ENCODE measurements at regions not wholly inside any gene's neighbourhood (a gene's known extent, or its start where the extent isn't known, plus 50 kb on each side); places are given as distances from the start of the nearest gene placed in this dataset.

DNA sequence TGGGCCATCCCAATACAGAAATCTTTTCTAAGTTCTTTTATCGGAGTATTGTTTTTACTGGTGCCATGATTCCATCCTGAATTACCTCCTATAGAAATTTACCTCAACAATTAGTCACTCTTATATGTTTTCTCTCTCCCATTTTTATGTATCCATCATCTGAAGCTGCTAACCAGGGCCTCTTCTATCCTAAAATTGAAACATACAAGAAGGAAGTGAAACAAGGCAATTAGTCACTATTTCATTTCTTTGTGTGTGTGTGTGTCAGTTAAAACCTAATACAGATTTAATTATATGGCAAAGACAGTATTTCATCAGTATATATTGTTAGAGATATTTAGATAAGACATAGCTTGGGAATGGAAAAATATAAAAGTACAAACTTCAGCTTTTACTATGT lies 148.4 kb upstream of the AHR start:
- no peak for DNase-seq (ENCODE audit: low spot score in 2 of 2)
- no peak for FAIRE-seq

DNA sequence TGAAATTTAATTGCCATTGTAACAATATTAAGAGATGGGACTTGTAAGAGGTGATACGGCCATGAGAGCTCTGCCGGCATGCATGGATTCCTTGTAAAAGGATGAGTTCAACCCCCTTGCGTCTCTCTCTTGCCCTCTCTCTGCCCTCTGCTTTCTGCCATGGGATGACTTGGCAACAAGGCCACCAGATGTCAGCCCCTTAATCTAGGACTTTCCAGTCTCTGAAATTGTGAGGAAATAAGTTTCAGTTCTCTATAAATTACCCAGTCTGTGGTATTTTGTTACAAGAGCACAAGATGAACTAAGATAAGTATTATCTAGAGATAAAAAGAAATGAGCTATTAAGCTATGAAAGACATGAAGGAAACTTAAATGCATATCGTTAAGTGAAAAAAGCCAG lies 145.7 kb upstream of the AHR start:
- FAIRE-seq: no peak

DNA sequence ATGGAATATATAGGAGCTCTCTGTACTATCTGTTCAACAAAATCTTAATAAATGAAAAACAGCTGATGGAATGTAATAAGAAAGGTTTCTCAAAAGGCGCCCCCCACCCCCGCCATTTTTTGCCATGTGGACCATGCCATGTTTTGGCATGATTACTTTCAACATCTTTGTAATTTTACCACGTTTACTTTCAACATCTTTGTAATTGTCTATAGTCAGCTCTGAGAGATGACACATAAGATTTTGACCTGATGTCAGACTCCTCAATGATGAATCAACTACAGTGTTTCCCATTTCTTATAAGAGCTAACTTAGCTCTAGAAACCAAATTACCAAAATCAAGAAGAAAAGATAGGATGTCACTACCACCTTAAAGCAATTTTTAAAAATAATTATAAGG lies 144.9 kb upstream of the AHR start:
- FAIRE-seq: no peak

More for the DNA sequence above, 145.7 kb upstream of the AHR start:
- DNase-seq (ENCODE audit: low spot score in 2 of 2): no peak

DNA sequence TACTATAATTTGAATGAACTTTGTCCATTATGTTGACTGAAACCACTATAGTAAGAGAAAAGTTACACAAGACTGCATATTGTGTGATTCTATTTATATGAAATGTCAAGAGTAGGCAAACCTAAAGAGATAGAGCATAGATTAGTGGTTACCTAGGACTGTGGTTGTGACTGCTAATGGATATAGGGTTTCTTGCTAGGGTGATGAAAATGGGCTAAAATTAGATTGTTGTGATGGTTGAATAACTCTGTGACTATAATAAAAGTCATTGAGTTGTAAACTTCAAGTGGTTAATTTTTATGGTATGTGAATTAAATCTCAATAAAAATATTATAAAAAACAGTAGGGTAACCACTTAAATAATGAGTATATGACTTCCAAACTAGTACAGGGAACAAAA lies 142.9 kb upstream of the AHR start:
- DNase-seq (ENCODE audit: low spot score in 2 of 2) (no peak), FAIRE-seq (no peak)

More for the DNA sequence above, 144.9 kb upstream of the AHR start:
- DNase-seq (ENCODE audit: low spot score in 2 of 2): no peak

DNA sequence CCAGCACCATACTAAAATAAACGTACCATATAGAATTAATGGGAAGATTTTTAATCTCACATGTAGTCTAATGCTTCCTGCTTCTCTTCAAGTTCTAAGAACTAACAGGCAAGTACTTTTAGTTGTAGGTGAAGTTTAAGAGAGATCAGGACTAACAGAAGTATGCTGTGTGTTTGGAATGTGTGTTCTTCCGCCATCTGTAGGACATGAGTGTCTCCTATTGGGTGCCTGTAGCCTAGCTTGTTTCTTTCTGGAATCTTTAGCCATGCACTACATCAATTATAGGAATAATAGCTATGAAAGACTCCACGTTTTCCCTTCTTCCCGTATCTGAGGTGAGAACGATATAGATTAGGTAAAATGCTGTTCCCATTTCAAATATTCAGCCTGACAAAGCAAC lies 140.2 kb upstream of the AHR start:
- DNase-seq (ENCODE audit: low spot score in 2 of 2) (no peak), FAIRE-seq (no peak)

DNA sequence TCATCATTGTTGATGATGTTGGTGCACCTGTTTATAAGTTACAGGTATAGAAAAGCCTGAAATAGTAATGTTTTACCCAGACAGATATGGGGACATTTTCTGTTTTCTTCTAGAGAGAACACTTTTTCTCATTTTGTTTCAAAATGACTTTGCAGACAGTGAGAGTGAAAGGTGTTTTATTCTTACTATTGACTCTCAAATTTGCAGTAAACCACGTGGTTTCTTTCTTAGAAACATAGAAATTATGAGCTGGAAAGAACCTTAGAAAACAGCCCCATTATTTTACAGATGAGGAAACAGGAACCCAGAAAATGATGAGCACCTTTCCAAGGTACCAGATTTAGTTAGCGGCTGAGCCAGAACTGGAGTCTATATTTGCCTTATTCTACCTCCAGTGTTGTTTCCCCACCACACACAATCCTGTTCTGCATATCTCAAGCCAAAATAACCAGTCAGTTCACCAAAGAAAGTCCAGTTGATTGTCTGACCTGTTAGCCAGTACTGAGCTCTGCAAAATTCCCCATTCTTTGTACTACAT lies 138.9 kb upstream of the AHR start:
- DNase-seq (ENCODE audit: low spot score in 2 of 2) (no peak), FAIRE-seq (no peak)

- no peak for DNase-seq (ENCODE audit: low spot score in 2 of 2)
- no peak for FAIRE-seq
Measured at GRCh38 chr7:17166824-17167379, 131.6 kb upstream of the AHR start.

DNA sequence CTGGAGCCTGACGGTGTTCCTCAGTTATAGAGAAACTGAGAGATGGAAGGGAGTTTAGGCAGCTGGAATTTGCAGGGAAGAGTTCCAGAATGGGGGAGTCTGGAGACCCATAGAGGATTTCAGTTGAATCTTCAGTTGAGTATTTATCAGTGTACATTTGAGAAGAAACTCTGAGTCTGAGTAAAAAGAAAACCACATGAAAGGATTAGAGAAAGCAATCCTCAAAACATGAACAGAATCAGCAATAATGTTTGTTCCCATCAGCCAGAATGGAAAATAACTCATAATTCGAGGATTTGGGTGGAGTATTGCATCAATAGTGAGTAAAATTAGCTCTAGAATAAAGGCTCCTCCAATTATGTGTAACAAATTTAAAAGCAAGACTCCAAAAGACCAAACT lies 130.0 kb upstream of the AHR start:
- FAIRE-seq: no peak

GRCh38 chr7:17171427-17171826 lies 127.0 kb upstream of the AHR start:
- DNase-seq (ENCODE audit: low spot score in 2 of 2) (no peak), FAIRE-seq (no peak)

More for the DNA sequence above, 130.0 kb upstream of the AHR start:
- DNase-seq (ENCODE audit: low spot score in 2 of 2): no peak

- DNase-seq (ENCODE audit: low spot score in 2 of 2) (no peak), FAIRE-seq (no peak)
Measured at GRCh38 chr7:17176371-17177032, 122.0 kb upstream of the AHR start.

DNA sequence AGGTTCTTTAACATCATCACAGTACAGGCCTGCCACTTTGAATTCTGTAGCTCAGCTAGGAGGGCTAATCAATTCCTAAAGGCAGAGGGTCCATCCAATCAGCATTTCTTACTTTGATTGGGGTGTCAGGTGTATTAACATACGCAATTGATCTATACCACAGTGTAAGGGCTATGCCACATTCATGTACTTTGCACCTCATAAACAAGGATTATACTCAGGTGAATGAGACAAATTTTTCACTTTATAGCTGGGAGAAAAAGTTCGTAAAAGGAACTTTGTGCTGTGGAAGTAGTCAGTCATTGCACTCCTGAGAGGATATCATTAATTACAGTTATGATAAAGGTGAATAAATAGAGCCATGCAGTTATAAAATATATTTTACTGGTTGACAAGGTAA lies 119.9 kb upstream of the AHR start:
- FAIRE-seq (no peak), DNase-seq (ENCODE audit: low spot score in 2 of 2) (no peak)

- FAIRE-seq: no peak
- no peak for DNase-seq (ENCODE audit: low spot score in 2 of 2)
Measured at GRCh38 chr7:17181482-17181881, 117.0 kb upstream of the AHR start.

DNA sequence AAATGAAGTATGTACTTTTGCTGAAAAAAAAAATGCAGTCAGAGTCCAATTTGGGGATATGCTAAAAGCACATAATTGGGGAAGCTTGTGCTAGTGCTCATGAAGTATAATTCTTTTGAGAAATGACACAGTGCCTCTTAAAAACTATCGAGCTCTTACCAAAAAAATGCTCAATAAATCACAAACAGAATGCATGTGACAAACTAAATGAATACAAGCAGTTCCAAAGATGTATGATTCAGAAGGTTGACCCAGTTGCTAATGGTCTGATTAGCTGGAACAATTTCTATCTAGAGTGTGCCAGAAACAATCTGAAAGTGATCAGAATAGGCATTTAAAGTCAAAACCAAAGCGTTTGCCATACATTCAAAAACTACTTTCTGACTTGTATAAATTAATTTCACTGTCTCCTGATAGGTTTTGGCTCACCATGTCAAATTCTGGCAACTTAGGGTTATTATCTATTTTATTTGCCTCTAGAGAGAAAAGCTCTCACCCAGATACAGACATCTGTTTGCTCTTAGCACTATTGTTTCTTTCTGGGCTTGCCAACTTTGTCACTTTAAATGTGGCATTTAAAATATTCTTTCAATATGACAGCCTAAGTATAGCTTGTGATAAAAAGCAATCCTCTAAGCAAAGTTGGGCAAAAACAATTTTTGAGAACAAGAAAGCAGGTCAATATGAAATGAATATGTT lies 114.7 kb upstream of the AHR start:
- no peak for FAIRE-seq
- DNase-seq (ENCODE audit: low spot score in 2 of 2): no peak

DNA sequence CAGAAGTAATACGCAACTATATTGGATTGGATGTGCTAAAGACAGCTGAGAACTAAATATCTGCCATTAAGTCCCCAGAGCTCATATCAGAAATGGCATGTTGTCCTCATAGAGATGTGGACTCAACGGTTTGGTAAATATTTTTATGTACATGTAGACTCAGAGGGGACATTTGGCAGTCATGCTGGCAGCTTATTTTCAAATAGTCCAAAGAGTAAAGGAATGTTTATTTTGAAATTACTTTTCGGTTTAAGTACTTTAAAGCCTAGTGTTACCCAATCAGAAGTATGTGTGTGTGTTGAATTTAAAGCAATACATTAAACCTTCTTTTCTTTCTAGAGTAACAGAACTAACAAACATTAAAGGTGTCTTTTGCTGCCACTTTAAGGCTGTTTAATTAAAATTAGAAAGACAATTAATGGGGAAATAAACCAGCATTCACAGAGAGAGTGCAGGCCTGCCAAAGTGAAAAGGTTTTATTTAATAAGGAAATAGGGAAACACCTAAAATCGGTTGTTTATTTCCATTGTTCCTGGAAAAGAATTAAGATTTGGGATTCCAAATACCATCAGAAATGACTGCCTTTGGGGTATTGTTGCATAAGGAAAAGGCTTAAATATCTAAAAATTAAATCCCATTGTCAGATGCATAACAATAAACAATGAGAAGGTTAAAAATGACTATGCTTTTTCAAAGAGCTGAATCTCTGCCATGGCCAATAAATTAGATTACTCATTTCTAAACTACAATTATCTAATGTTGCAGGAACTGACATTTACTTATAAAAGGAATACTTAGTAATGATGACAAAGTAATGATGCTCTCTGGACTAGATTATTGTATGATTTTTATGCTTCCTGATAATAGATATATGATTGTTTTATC lies 113.4 kb upstream of the AHR start:
- FAIRE-seq (no peak), DNase-seq (ENCODE audit: low spot score in 2 of 2) (no peak)

DNA sequence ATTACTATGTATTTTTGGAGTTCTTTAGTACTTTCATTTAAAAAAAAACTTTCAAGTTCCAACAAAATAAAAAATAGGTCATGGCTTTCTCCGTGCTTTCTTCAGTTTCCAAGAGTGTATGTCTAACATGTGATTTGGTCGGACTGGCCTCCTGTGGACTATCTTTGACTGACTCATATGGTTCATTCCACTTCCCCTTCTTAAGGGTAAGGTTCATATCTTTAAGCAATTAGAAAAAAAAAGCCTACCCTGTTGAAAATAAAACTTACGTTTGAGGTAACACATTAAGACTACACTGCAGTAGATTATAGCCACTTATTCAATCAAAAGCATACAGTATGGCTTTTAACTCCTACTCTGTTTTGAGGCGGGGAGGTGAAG lies 112.8 kb upstream of the AHR start:
- FAIRE-seq: no peak
- DNase-seq (ENCODE audit: low spot score in 2 of 2): no peak

DNA sequence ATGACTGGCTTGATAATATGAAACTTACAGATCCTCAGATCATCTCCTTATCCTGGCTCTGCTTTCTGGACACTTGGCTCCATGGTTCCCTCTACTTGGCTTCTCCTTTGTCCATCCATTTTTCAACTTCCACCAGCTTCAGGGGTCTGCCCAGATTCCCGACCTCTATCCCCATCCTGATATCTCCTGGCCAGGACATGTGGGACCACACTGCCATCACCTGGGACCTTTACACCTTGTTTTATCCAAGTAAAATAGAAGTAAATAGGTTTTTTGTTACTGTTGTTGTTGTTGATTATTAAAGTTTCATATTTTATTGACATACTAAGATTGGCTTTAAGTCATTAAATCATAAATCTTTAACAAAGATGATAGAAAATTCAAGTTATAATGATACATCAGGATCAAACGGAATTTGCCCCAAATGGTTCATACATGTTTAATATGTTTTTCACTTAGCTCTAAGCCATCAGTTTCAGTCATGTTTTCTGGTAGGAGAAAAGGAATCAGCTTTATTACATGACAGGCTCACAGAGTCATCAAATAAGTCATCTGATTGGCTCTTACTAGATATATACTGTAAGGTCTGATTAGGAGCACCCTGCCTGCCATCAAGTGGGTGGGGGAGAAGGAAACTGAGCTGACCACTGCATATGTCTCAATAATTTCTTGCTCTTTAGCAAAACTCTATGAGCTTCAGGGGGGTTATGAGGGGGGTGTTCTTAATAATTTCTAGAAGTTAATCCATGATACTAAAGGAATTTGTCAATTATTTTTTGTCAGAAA lies 111.5 kb upstream of the AHR start:
- no peak for DNase-seq (ENCODE audit: low spot score in 2 of 2)
- FAIRE-seq: no peak

DNA sequence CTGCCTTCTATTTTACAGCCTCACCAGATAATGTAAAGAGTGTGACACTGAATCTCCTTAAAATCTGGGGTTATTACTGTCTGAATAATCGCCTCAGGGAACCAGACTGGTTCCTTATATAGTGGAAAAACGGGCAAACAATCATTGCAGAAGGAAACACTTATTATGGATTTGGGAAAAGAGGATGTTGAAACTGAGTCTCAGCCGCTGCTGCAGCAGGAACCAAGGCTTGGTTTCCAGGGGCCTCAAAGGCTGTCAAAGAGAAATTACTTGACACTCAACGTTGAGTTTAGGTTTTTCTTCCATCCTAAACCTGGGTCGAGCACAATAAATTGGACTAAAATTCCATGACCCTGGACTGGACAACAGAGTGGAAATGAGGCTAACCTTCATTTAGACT lies 103.8 kb upstream of the AHR start:
- no peak for FAIRE-seq
- DNase-seq (ENCODE audit: low spot score in 2 of 2): no peak

GRCh38 chr7:17195576-17195975 lies 102.9 kb upstream of the AHR start:
- no peak for FAIRE-seq
- DNase-seq (ENCODE audit: low spot score in 2 of 2): no peak

DNA sequence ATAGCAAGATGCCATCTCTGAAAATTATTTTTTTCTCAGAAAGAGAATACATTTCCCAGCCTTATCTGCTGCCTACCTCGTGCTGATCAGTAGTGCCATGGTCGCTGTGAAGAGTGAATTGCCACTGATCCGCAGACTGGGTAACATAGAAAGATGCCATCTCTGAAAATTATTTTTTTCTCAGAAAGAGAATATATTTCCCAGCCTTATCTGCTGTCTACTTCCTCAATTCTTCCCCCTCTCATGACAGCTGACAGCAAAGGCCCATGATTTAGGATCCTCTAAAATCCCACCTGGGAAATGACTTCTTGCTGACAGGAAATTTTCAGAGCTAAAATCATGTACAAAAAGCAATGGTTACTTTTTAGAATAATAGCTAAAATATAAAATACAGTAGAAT lies 92.5 kb upstream of the AHR start:
- FAIRE-seq (no peak), DNase-seq (ENCODE audit: low spot score in 2 of 2) (no peak)

DNA sequence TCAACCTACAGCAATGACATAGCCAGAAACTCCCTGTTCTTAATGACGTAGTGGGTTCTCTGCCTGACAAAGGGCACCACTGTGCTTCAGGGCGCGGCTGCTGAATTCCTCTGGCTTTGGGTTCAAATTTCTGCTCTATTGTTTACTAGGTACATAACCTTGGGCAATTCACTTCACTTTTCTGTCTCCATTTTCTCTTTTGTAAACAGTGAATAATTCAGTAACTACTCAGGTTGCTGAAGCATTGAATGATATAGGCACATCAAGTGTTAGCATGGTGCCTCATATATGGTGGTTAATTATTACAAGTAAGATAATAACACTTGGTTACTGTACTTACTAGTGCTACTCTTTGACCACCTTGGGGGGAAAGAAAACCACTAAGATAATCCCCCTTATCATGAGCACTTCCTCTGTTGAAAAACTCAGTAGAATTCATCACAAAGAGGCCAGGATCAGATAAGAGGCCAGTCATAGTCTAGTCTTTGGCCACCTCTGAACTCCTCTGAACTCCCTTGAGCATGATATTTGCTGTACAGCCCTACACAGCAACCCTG lies 92.0 kb upstream of the AHR start:
- FAIRE-seq: no peak
- no peak for DNase-seq (ENCODE audit: low spot score in 2 of 2)

All from frontal cortex (tissue), 3 donors.